Keratinocyte (primary cell): ENCODE measurements at regions not wholly inside any gene's neighbourhood (a gene's known extent, or its start where the extent isn't known, plus 50 kb on each side); places are given as distances from the start of the nearest gene placed in this dataset.

ENCODE experiments used
- DNase-seq: peaks from one replicate; pipeline ENCODE4 v3.0.0-alpha.2; 2011; ENCODE audit warnings: low read depth, missing footprints, low spot score
- FAIRE-seq: peaks from 2 replicates; lab custom pipeline; 2011; peaks lifted over from hg19 to GRCh38; lab: Jason Lieb, UNC
- H2AFZ ChIP-seq: 2 replicates; pipeline ENCODE4 v1.6.0; 2012; ENCODE audit warnings: low read length, control low read depth, inconsistent platforms; ENCODE audit not compliant: control insufficient read depth
- H3K27ac ChIP-seq: 2 replicates; pipeline ENCODE4 v1.5.1; 2011; ENCODE audit warnings: low read length; ENCODE audit not compliant: control insufficient read depth, insufficient read depth
- H3K27me3 ChIP-seq: 3 replicates; pipeline ENCODE4 v1.6.0; 2011; ENCODE audit warnings: low read length; ENCODE audit not compliant: control insufficient read depth, insufficient read depth; ENCODE audit errors: extremely low read depth
- H3K36me3 ChIP-seq, 2 experiments: 2 replicates in 1 of 2; 3 replicates in 1 of 2; pipeline ENCODE4 v1.5.1; 2011; ENCODE audit warnings: low read length in 2 of 2, mild to moderate bottlenecking in 1 of 2; ENCODE audit not compliant: control insufficient read depth in 2 of 2, insufficient read depth in 2 of 2; ENCODE audit errors: extremely low read depth in 1 of 2
- H3K4me1 ChIP-seq: 3 replicates; pipeline ENCODE4 v1.5.1; 2011; ENCODE audit warnings: low read length; ENCODE audit not compliant: control insufficient read depth, insufficient read depth; ENCODE audit errors: extremely low read depth
- H3K4me2 ChIP-seq: 3 replicates; pipeline ENCODE4 v1.6.0; 2011; ENCODE audit warnings: low read depth, low read length; ENCODE audit not compliant: control insufficient read depth, insufficient read depth; ENCODE audit errors: extremely low read depth
- H3K4me3 ChIP-seq, 3 experiments: fragments of 200-600 bp in 1 of 3; sonication (generic) in 1 of 3; 2 replicates in 2 of 3; 3 replicates in 1 of 3; pipeline ENCODE4 v1.5.1; 2011 to 2016; ENCODE audit warnings: low read length in 3 of 3, mild to moderate bottlenecking in 3 of 3, control low read depth in 2 of 3, inconsistent platforms in 1 of 3, low read depth in 1 of 3, mixed read lengths in 1 of 3, mixed run types in 1 of 3, moderate library complexity in 1 of 3; ENCODE audit not compliant: control insufficient read depth in 2 of 3, insufficient read depth in 2 of 3; ENCODE audit errors: extremely low read depth in 1 of 3
- H3K79me2 ChIP-seq: 2 replicates; pipeline ENCODE4 v1.6.0; 2012; ENCODE audit warnings: low read length; ENCODE audit not compliant: control insufficient read depth, insufficient read depth
- H3K9ac ChIP-seq: 3 replicates; pipeline ENCODE4 v1.6.0; 2011; ENCODE audit warnings: low read length; ENCODE audit not compliant: control insufficient read depth, insufficient read depth; ENCODE audit errors: extremely low read depth
- H3K9me1 ChIP-seq: 3 replicates; pipeline ENCODE4 v1.6.0; 2011; ENCODE audit warnings: low read length; ENCODE audit not compliant: control insufficient read depth, insufficient read depth; ENCODE audit errors: extremely low read depth
- H3K9me3 ChIP-seq: 2 replicates; pipeline ENCODE4 v1.5.1; 2012; ENCODE audit warnings: low read depth, low read length; ENCODE audit not compliant: control insufficient read depth
- H4K20me1 ChIP-seq: 3 replicates; pipeline ENCODE4 v1.6.0; 2011; ENCODE audit warnings: low read length; ENCODE audit not compliant: control insufficient read depth, insufficient read depth; ENCODE audit errors: extremely low read depth
- CTCF ChIP-seq, 3 experiments: IDR thresholded peaks in 1 of 3; conservative IDR thresholded peaks in 1 of 3; optimal IDR thresholded peaks in 1 of 3; 2 replicates in 2 of 3; 3 replicates in 1 of 3; pipeline versions ENCODE3 to v1.5.1; 2011; ENCODE audit warnings: low read length in 3 of 3, mild to moderate bottlenecking in 3 of 3, moderate library complexity in 2 of 3, control low read depth in 1 of 3, inconsistent platforms in 1 of 3; ENCODE audit not compliant: insufficient read depth in 2 of 3; ENCODE audit errors: extremely low read depth in 1 of 3
- EZH2 ChIP-seq: IDR thresholded peaks from one replicate; pipeline ENCODE4 v1.6.1; 2012; ENCODE audit warnings: inconsistent platforms, mild to moderate bottlenecking, low read length, moderate library complexity
- dilution Hi-C: fragments of 300-500 bp; cut with MboI; formaldehyde crosslinking; loops from one replicate; pipeline ENCODE4 v1.7.0; 2020; ENCODE audit warnings: low sequenced_read_pairs; ENCODE audit not compliant: extremely low pct_ligation_motif_present

- FAIRE-seq (no peak), DNase-seq (no peak)
- no peaks in the 10 kb centered on the region for H3K4me1 ChIP-seq
- H3K4me2 ChIP-seq, result no peak overlapping the region
- H3K4me3 ChIP-seq, result no peak overlapping the region
- H3K9me3 ChIP-seq, result no peaks in the 10 kb centered on the region
- H3K27me3 ChIP-seq, result peaks cover 4% of the 10 kb centered on the region
- H3K9ac ChIP-seq, result no peak overlapping the region
- no peaks in the 10 kb centered on the region for H3K79me2 ChIP-seq
- H3K9me1 ChIP-seq, result no peaks in the 10 kb centered on the region
- H3K27ac ChIP-seq, result no peak overlapping the region
- H3K36me3 ChIP-seq, result no peaks in the 10 kb centered on the region
- H4K20me1 ChIP-seq, result no peaks in the 10 kb centered on the region
- no peak overlapping the region for H2AFZ ChIP-seq
- dilution Hi-C loops, result no loop called here
- TF ChIP-seq CTCF (optimal IDR thresholded peaks at IDR 0.05 in 1 of 3, IDR thresholded peaks at IDR 0.05 in 1 of 3, conservative IDR thresholded peaks at IDR 0.05 in 1 of 3; ENCODE audit: extremely low read depth in 1 of 3, insufficient read depth in 2 of 3, low read length in 3 of 3), result no peak
- TF ChIP-seq EZH2, result no peak
Observed at GRCh38 chr6:2404211-2404929, 159.0 kb upstream of the GMDS start.

DNA sequence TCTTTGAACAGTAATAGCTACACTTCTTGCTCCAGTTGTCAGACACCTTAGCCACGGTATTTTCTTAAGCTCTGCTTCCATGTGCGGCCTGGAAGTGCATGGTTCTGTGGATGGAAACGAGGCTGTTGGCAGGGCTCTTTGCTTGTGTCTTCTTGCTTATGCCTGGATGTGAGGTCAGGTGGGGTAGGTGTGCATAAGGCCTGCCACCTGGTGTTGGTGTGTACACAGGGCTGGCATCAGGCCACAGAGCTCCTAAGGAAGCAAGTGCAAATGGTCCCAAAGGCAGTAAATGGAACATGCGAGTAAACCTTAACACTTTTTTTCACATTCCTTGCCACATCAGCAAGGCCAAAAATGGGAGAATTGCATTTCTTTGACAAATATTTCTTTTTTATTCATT is 158.1 kb upstream of the GMDS start:
- FAIRE-seq, result no peak

More for the DNA sequence above, 158.1 kb upstream of the GMDS start:
- Histone ChIP-seq H3K4me3 (no peak overlapping the region), H3K4me2 (no peak overlapping the region), H3K27ac (no peak overlapping the region), H3K9me3 (no peaks in the 10 kb centered on the region), H3K4me1 (no peaks in the 10 kb centered on the region), H3K36me3 (no peaks in the 10 kb centered on the region), H2AFZ (no peak overlapping the region), H3K9me1 (no peaks in the 10 kb centered on the region), H3K27me3 (peaks cover 4% of the 10 kb centered on the region), H3K79me2 (no peaks in the 10 kb centered on the region), H4K20me1 (no peaks in the 10 kb centered on the region), H3K9ac (no peak overlapping the region)
- dilution Hi-C loops, result no loop called here
- TF ChIP-seq EZH2 (no peak), CTCF (optimal IDR thresholded peaks at IDR 0.05 in 1 of 3, IDR thresholded peaks at IDR 0.05 in 1 of 3, conservative IDR thresholded peaks at IDR 0.05 in 1 of 3; ENCODE audit: extremely low read depth in 1 of 3, insufficient read depth in 2 of 3, low read length in 3 of 3) (no peak)
- DNase-seq, result no peak
